Thyroid gland (tissue), 4 donors: ENCODE measurements at regions not wholly inside any gene's neighbourhood (a gene's known extent, or its start where the extent isn't known, plus 50 kb on each side); places are given as distances from the start of the nearest gene placed in this dataset.

Source experiments
- POLR2A ChIP-seq, 2 donors: fragments of 450-650 bp; IDR thresholded peaks; one replicate each; pipeline ENCODE4 v1.6.1; 2017; ENCODE audit warnings: antibody characterized with exemption in 2 of 2, mild to moderate bottlenecking in 2 of 2, moderate library complexity in 1 of 2
- TF ChIP-seq, protein P1 (sequence below), 6 experiments: fragments of 200-600 bp in 3 of 6; fragments of 450-650 bp in 3 of 6; sonication (generic) in 3 of 6; IDR thresholded peaks; one replicate each; pipeline ENCODE4 v1.5.1; 2016 to 2019; ENCODE audit warnings: antibody characterized with exemption in 6 of 6, mild to moderate bottlenecking in 2 of 6, inconsistent platforms in 1 of 6, moderate library complexity in 1 of 6

GRCh38 chr1:90405726-90406125 lies 311.4 kb downstream of the BARHL2 start:
- TF ChIP-seq POLR2A (IDR thresholded peaks at IDR 0.05): no peak
- TF ChIP-seq, protein P1, sequence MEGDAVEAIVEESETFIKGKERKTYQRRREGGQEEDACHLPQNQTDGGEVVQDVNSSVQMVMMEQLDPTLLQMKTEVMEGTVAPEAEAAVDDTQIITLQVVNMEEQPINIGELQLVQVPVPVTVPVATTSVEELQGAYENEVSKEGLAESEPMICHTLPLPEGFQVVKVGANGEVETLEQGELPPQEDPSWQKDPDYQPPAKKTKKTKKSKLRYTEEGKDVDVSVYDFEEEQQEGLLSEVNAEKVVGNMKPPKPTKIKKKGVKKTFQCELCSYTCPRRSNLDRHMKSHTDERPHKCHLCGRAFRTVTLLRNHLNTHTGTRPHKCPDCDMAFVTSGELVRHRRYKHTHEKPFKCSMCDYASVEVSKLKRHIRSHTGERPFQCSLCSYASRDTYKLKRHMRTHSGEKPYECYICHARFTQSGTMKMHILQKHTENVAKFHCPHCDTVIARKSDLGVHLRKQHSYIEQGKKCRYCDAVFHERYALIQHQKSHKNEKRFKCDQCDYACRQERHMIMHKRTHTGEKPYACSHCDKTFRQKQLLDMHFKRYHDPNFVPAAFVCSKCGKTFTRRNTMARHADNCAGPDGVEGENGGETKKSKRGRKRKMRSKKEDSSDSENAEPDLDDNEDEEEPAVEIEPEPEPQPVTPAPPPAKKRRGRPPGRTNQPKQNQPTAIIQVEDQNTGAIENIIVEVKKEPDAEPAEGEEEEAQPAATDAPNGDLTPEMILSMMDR (IDR thresholded peaks at IDR 0.05): no peak
